WERI-Rb-1 (cell line): ENCODE measurements at regions not wholly inside any gene's neighbourhood (a gene's known extent, or its start where the extent isn't known, plus 50 kb on each side); places are given as distances from the start of the nearest gene placed in this dataset.

Source experiments
- DNase-seq: peaks from one replicate; pipeline ENCODE4 v3.0.0-alpha.2; 2020
- H3K27ac ChIP-seq: fragments of 250-450 bp; sonication (Bioruptor Pico); 2 replicates; pipeline ENCODE4 v1.5.1; 2020; ENCODE audit warnings: mild to moderate bottlenecking, moderate library complexity
- H3K27me3 ChIP-seq: fragments of 250-450 bp; sonication (Bioruptor Pico); 2 replicates; pipeline ENCODE4 v1.5.1; 2021; ENCODE audit warnings: mild to moderate bottlenecking, low read depth, moderate library complexity; ENCODE audit not compliant: insufficient read depth, severe bottlenecking
- H3K36me3 ChIP-seq: fragments of 250-450 bp; sonication (Bioruptor Pico); 2 replicates; pipeline ENCODE4 v1.5.1; 2020; ENCODE audit warnings: mild to moderate bottlenecking, moderate library complexity
- H3K4me3 ChIP-seq: 2 replicates; pipeline ENCODE4 v1.5.1; 2011; ENCODE audit warnings: low read depth, mild to moderate bottlenecking, control low read depth, low read length
- H3K9me3 ChIP-seq: fragments of 250-450 bp; sonication (Bioruptor Pico); 2 replicates; pipeline ENCODE4 v1.5.1; 2021; ENCODE audit warnings: mild to moderate bottlenecking, moderate library complexity; ENCODE audit not compliant: severe bottlenecking
- TF ChIP-seq, protein P1 (sequence below): IDR thresholded peaks from 2 replicates; pipeline ENCODE4 v1.5.1; 2011; ENCODE audit warnings: low read depth, mild to moderate bottlenecking, control low read depth, inconsistent platforms, low read length

DNA sequence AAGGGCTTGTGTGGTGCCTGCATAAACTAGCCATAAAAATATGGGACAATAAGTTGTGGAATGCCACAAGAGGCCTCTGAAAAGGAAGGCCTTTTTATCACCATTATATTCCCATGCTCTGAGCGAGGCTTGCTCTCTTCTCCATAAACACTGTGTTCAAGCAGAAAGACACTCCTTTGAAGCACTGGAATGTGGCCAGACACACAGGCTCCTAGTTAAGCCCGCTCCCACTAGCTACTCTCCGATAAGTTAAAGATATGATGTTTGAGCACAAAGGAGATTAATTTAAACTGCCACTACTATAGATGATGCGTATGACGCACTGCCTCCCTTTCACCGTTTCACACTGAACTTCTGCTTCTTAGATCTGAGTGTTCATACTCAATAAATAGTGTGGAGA lies 188.7 kb upstream of the TWIST2 start:
- Histone ChIP-seq H3K27me3 (peaks cover 78% of the 10 kb centered on the region), H3K9me3 (no peaks in the 10 kb centered on the region), H3K36me3 (no peaks in the 10 kb centered on the region), H3K4me3 (no peak overlapping the region), H3K27ac (no peak overlapping the region)
- TF ChIP-seq, protein P1, sequence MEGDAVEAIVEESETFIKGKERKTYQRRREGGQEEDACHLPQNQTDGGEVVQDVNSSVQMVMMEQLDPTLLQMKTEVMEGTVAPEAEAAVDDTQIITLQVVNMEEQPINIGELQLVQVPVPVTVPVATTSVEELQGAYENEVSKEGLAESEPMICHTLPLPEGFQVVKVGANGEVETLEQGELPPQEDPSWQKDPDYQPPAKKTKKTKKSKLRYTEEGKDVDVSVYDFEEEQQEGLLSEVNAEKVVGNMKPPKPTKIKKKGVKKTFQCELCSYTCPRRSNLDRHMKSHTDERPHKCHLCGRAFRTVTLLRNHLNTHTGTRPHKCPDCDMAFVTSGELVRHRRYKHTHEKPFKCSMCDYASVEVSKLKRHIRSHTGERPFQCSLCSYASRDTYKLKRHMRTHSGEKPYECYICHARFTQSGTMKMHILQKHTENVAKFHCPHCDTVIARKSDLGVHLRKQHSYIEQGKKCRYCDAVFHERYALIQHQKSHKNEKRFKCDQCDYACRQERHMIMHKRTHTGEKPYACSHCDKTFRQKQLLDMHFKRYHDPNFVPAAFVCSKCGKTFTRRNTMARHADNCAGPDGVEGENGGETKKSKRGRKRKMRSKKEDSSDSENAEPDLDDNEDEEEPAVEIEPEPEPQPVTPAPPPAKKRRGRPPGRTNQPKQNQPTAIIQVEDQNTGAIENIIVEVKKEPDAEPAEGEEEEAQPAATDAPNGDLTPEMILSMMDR = no peak
- no peak for DNase-seq

DNA sequence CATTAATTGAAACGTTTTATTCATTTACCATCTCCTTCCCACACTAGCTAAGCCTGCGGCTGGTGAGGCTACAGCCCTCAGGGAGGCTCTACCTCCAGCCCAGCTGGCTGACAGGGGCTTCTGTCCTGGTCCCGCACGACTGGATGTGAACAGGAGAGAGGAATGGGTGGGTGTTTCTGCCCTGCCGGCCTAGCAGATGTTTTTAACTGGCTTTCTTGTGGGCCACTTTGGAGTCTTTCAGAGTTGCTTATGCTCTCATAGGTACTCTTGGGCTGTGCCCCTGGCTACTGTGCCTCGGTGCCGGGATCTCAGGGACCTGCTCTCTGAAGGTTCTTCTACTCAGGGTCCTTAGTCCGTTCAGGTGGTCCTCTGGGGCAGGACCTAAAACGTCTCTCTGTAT lies 184.3 kb upstream of the TWIST2 start:
- DNase-seq = no peak
- Histone ChIP-seq H3K4me3 (no peak overlapping the region), H3K9me3 (no peaks in the 10 kb centered on the region), H3K36me3 (no peaks in the 10 kb centered on the region), H3K27me3 (peaks cover 71% of the 10 kb centered on the region), H3K27ac (no peak overlapping the region)
- TF ChIP-seq, protein P1 = no peak

DNA sequence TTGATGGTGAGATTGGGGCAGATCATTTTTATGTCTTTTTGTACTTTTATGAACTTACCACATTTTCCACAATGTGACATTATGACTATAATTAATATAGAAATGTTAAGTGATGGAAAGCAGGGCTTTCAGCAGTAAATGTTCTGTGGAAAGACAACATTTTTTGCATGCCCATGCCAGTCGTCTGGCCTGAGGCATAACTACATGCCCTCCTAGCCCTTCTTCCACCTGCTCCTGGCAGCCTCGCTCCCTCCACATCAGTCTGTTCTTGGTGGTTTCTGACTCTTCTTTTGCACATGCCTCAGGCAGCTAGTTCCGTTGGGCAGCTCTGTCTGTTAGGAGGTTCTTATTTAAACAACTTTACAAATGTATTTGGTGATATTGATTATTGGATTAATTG lies 182.0 kb upstream of the TWIST2 start:
- Histone ChIP-seq H3K9me3 (no peaks in the 10 kb centered on the region), H3K4me3 (no peak overlapping the region), H3K27ac (no peak overlapping the region), H3K36me3 (no peaks in the 10 kb centered on the region), H3K27me3 (peaks cover 65% of the 10 kb centered on the region)
- no peak for DNase-seq
- TF ChIP-seq, protein P1 = no peak

DNA sequence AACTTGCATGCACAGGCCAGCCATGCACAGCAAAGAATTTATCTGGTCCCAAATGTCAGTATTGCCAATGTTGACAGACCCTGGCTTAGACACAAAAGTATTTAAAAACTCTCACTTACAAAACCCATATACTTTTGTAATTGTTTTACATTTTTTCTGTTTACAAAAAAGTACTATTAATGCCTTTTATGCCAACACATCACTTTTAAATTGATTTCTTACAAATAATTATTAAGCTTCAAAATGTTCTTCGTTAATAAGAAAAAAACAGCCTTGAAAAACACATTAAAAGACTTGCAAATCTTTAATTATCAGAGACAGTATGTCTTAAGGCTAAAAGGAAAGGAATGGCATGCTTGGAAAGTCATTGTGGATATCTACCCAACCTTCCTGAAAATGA lies 181.3 kb upstream of the TWIST2 start:
- H3K27me3 ChIP-seq = peaks cover 65% of the 10 kb centered on the region
- no peak overlapping the region for H3K4me3 ChIP-seq
- no peaks in the 10 kb centered on the region for H3K36me3 ChIP-seq
- TF ChIP-seq, protein P1 = no peak
- no peaks in the 10 kb centered on the region for H3K9me3 ChIP-seq
- no peak for DNase-seq
- no peak overlapping the region for H3K27ac ChIP-seq

GRCh38 chr2:238667008-238667407 lies 180.9 kb upstream of the TWIST2 start:
- Histone ChIP-seq H3K4me3 (no peak overlapping the region), H3K9me3 (no peaks in the 10 kb centered on the region), H3K36me3 (no peaks in the 10 kb centered on the region), H3K27me3 (peaks cover 65% of the 10 kb centered on the region), H3K27ac (no peak overlapping the region)
- TF ChIP-seq, protein P1 = no peak
- DNase-seq = no peak

DNA sequence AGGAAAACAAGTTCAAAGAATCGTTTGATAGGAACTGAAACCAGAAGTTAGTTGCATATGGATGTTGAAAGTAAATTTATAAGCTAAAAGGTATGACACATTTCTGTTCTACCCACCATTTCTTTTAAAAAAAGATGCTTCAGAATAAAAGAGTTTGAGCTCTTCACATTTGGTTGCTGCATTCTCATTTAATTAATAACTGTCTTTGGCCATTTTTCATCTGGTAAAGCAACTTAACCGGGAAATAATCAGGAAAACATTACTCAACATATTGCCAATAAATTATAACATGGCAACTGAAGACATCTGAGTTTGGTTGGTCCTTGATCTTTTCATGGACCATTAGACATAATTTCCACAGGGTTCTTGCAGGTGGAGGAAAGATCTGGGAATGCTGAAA lies 180.2 kb upstream of the TWIST2 start:
- no peak for DNase-seq
- no peak overlapping the region for H3K4me3 ChIP-seq
- H3K27ac ChIP-seq = no peak overlapping the region
- no peaks in the 10 kb centered on the region for H3K9me3 ChIP-seq
- TF ChIP-seq, protein P1 = no peak
- H3K36me3 ChIP-seq = no peaks in the 10 kb centered on the region
- peaks cover 58% of the 10 kb centered on the region for H3K27me3 ChIP-seq
